Esophagus muscularis mucosa (tissue), 3 donors: ENCODE measurements at regions not wholly inside any gene's neighbourhood (a gene's known extent, or its start where the extent isn't known, plus 50 kb on each side); places are given as distances from the start of the nearest gene placed in this dataset.

Experiments used
- CTCF ChIP-seq, 3 experiments: fragments of 200-600 bp in 2 of 3; fragments of 450-650 bp in 1 of 3; sonication (generic) in 2 of 3; IDR thresholded peaks; one replicate each; pipeline ENCODE4 v1.5.1; 2017 to 2019; ENCODE audit warnings: antibody characterized with exemption in 3 of 3, mild to moderate bottlenecking in 2 of 3, moderate library complexity in 1 of 3
- POLR2A ChIP-seq: fragments of 450-650 bp; IDR thresholded peaks from one replicate; pipeline ENCODE4 v1.6.1; 2017; ENCODE audit warnings: antibody characterized with exemption, moderate library complexity, mild to moderate bottlenecking, low read depth
- POLR2AphosphoS5 ChIP-seq, 2 donors: sonication (generic); formaldehyde crosslinking; IDR thresholded peaks; one replicate each; pipeline ENCODE4 v1.6.1; 2017; ENCODE audit warnings: antibody characterized with exemption in 2 of 2

GRCh38 chr2:104402825-104403224 lies 451.1 kb upstream of the POU3F3 start:
- TF ChIP-seq CTCF (IDR thresholded peaks at IDR 0.05) (no peak), POLR2A (no peak), POLR2AphosphoS5 (IDR thresholded peaks at IDR 0.05) (no peak)
